ENCODE measurements at regions not wholly inside any gene's neighbourhood (a gene's known extent, or its start where the extent isn't known, plus 50 kb on each side); places are given as distances from the start of the nearest gene placed in this dataset.

- TF ChIP-seq ZNF462 (CRISPR knock-in tag; IDR thresholded peaks at IDR 0.05) (no peak), EZH2phosphoT487 (IDR thresholded peaks at IDR 0.05; ENCODE audit: unreplicated experiment) (no peak)
Measured at GRCh38 chr18:73292156-73292555, 424.4 kb upstream of the NETO1 start (continued).

- Histone ChIP-seq H4K20me1 (replicated peaks; ENCODE audit: insufficient read depth) (no peaks in the 10 kb centered on the region), H3F3A (replicated peaks; ENCODE audit: low read depth) (no peaks in the 10 kb centered on the region), H3K79me2 (replicated peaks; ENCODE audit: insufficient read depth) (no peaks in the 10 kb centered on the region), H3K4me2 (no peak overlapping the region), H3K27me3 (ENCODE audit: insufficient read depth) (no peaks in the 10 kb centered on the region), H3K36me3 (ENCODE audit: insufficient read depth) (no peaks in the 10 kb centered on the region), H3K4me1 (ENCODE audit: insufficient read depth) (no peaks in the 10 kb centered on the region), H3K9me2 (ENCODE audit: insufficient read depth) (peaks cover 10% of the 10 kb centered on the region; the same call in 1 of the 2 replicates), H2AFZ (0 out of 2 replicates have a peak overlapping the region, but pooled peaks have one; percentile 43), H3K27ac (ENCODE audit: low read depth) (no peak overlapping the region), H3K4me3 (no peak overlapping the region)
- peaks cover 2% of the 10 kb centered on the region for H3K27me3 Mint-ChIP-seq (ENCODE audit: insufficient read depth, low read depth, poor library complexity)
- H3K4me3 Mint-ChIP-seq: no peak overlapping the region
- no peaks in the 10 kb centered on the region; the same call in 2 of the 3 replicates for H3K36me3 Mint-ChIP-seq (ENCODE audit: low read depth)
- ATAC-seq: no peak
- H3K9me3 Mint-ChIP-seq: no peaks in the 10 kb centered on the region
- H3K4me1 Mint-ChIP-seq: peaks cover 4% of the 10 kb centered on the region; the same call in 2 of the 3 replicates
- no peak for DNase-seq (ENCODE audit: low spot score)
- no peak overlapping the region for H3K27ac Mint-ChIP-seq
- no peak for TF ChIP-seq STAT1 (IDR thresholded peaks at IDR 0.05; ENCODE audit: unreplicated experiment)
- TF ChIP-seq POLR2AphosphoS5 (IDR thresholded peaks at IDR 0.05; ENCODE audit: low read depth): no peak
- no peak for TF ChIP-seq EZH2 (IDR thresholded peaks at IDR 0.05; ENCODE audit: low read depth, unreplicated experiment)
- no peak for TF ChIP-seq CREB1 (CRISPR knock-in tag; IDR thresholded peaks at IDR 0.05; ENCODE audit: low read depth)
- TF ChIP-seq REST (IDR thresholded peaks at IDR 0.05; ENCODE audit: unreplicated experiment): no peak
- no peak for TF ChIP-seq ETS1 (IDR thresholded peaks at IDR 0.05)
Measured at GRCh38 chr18:73288813-73289212, 421.0 kb upstream of the NETO1 start.

Measured in GM23338 (cell line).